HG03565 (cell line): ENCODE measurements at regions not wholly inside any gene's neighbourhood (a gene's known extent, or its start where the extent isn't known, plus 50 kb on each side); places are given as distances from the start of the nearest gene placed in this dataset.

Experiments
- ATAC-seq: cut with Tn5 transposase; IDR thresholded peaks from one replicate; pipeline ENCODE4 v1.9.1; 2021; ENCODE audit warnings: mild to moderate bottlenecking, moderate library complexity; ENCODE audit not compliant: unreplicated experiment

DNA sequence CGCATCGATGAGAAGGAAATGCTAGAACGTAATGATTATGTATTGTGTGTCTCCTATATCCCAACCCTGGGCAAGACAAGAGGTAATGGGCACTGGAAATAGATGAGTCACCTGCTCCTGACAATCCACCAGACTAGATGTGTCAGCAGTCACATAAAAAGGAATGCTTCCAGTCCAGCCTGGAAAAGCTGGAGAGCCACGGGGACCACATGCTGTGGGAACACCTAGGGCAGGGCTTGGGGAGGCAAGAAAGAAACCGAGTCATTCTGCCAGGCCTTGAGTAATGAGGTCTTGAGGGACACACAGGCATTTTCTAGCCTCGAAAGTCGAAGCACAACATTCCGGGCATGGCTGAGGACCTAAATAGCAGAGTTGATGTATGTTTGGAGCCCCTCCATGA is 716.7 kb upstream of the TMEM132C start:
- no peak for ATAC-seq

DNA sequence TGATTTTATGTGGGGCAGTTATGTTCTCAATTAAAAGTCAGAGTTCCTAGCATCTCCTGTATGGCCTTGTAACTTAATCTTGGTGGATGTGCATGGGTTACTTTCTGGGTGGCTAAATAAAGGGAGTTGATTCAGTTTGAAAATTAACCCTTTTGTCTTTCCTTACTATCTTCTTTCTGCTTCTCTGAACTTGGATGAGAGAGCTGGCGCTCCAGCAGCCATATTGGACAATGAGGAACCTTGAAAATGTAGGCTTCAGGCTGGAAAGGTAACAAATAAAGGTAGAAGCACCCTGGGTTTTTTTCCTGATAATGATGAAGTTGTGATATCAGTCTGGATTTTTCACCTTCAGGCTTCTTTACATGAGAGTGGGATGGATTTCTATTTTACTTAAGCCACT is 714.1 kb upstream of the TMEM132C start:
- ATAC-seq, result no peak

DNA sequence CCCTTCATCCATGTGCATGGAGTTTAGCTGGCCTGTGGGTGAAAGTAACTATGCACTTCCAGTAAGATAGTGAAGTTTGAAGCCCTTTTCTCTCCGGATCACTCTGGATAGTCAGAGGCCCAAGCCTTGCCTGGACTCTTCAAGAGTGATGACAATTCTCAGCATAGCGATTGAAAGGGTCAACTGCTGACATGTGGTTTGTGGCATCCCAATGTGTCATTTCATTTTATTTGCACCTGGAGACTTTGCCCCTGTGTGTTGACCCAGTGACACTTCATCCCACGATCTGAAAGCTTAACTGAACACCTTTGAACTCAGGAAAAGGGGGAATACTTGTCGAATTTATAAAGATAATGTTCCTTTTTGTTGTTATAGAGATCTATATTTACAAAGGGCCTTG is 711.9 kb upstream of the TMEM132C start:
- ATAC-seq, result no peak

DNA sequence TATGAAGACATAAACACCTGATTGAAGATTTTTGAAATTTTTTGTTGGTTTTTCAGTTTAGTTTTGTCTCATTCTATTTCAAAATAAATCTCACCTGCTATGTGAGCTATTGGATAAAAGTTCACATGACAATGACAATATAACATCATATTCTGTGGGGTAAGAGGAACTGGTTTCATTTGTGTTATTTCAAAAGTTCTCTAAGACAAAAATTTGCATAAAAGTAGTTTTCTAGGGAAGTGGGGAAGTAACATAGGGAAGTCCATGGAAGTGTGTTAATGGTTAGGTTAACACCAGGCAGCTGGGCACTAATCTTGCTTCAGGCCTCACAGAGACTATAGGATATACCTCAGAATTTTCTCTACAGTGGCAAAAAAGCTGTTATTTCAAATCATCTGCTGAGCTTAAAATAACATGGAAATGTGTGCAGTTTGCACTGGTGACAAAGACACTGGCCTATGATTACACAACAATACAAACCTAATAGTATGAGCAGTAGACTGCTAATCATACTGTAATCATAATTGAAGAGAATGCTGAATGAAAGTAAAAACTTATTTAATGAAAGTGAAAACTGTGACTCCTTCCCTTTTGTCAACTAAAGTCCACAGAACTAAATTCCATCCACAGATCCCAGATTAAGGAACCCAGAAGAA is 710.6 kb upstream of the TMEM132C start:
- no peak for ATAC-seq

DNA sequence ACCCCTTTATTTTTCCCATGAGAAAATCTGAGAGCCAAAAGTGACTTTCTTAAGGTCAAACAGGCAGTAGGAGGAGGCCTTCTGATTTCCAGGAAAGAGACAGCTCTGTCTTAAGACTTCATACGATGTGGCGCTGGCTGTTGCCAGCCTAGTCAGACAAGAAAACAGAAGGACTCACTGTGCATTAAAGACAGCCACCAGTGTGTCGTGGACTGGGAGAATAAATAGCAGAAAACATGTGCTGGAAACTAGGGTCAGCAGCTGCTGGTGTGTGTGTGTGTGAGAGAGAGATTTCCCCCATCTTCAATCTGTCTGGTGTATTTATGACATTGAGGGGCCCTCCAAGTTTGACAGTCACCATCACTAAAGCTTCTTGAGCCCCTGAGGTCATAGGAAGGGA is 708.6 kb upstream of the TMEM132C start:
- ATAC-seq, result no peak

DNA sequence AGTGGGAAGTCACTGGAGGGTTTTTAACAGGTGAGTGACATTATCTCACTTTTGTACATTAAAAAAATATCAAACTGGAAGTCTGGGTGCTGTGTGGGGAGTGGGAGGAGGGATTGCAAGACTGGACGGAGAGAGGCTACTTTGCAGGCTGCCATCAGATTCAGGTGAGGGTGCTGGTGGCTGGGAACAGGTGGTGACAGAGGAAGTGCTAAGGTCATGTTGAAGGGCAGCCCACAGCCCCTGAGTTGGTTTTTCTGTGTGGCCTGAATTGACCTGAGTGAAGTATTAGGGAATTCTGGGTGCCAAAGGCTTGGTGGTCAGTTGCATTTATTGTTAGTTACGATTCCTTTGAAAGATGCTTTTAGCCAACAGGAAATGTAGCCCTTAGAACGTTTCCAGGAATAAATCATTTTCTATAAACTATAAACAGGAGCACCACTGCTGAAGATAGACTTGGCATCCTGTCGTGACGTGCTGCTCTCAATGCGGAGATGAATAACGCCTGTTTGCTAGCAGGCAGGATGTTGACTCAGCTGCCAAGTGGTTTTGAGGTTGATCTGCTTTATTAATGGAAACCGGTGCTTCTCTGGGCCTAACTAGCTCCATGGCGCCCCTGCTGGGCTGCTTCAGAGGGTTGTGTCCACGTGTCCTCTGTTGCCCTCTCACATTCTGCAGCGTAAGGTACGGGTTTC is 707.5 kb upstream of the TMEM132C start:
- ATAC-seq, result peak; percentile 75

DNA sequence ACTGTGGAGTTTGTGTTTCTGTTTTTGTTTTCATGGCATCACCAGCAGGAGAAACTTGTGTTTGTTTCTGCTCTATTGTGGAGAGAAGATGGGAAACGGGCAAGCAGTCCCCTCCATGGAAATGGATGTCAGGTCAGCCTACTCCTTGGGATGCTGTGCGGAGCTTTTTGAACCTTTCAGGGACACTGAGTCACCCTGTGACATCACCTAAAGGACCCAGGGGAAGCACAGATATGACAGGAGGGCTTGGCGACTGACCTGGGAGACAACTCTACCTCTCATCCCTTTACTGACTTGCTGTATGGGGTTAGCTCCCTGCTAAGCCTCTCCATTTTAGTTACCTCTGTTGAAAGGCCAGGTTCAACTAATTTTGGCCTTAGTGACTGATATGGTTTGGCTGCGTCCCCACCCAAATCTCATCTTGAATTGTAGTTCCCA is 706.9 kb upstream of the TMEM132C start:
- no peak for ATAC-seq

DNA sequence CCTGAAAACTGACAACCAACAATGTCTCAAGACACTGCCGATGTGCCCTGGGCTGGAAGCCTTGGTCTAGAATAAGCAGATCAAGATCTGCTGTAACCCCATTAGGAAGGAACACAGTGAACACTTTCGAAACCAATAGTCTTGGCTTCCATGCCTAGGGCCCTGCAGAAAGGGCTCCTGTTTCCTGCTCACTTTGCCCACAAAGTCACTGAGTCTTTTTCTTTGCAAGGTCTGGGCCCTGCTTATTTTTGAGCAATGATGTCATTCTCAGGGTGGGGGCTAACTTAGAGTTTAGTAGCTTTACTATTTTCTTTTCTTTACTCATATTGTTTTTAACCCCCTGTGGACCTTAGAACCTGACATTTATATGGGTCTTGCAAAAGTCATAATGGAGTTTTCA is 704.2 kb upstream of the TMEM132C start:
- ATAC-seq, result no peak

DNA sequence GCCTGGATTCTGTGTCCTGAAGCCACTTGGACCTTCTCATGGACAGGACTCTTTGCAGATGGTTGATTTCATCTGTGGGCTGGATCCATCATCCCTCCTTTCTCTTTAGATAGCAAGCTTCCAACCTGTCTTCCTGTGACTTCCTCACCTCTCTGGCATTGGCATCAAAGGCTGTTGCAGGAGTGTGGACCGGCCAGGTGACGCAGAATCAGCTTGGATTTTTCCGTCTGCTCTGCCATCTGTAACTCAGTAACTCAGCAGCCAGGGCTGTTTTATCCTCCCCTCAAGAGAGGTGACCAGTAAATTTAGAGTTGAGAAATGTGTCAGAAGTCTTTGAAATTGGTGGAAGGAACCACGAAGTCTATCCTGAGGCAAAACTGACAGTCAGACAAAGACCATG is 701.7 kb upstream of the TMEM132C start:
- no peak for ATAC-seq

DNA sequence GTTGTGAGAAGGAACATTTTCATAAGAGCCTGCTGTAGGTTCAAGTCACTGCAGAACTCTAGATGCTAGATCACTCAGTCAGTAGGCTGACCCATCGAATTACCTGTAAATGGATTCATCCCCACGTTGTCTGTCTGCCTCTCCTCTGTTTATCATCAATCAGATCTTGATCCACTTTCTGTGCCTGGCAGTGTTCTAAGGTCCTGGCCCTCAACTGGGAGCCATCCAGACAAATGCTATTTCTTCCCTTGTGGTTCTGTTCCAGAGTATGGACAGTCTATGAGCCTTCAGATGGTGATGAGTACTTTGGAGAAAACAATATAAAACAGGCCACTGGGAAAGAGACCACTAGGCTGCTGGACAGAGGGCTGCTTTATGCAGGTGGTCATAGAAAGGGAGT is 699.4 kb upstream of the TMEM132C start:
- ATAC-seq, result no peak

DNA sequence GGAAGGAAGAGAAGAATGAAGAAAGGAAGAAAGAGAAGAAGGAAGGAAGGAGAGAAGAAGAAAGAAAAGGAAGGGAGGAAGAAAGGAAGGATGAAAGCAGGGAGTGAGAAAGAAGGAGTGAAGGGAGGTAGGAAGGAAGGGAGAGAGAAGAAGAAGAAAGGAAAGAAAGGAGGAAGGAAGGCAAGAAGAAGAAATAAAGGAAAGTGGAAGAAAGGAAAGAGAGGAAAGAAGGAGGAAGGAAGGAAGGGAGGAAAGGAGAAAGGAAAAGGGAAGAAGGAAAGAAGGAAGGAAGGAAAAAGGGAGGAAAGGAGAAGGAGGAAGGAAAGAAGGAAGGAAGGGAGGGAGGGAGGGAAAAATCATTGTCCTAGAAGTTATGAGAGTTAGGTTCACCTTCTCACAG is 696.6 kb upstream of the TMEM132C start:
- no peak for ATAC-seq

DNA sequence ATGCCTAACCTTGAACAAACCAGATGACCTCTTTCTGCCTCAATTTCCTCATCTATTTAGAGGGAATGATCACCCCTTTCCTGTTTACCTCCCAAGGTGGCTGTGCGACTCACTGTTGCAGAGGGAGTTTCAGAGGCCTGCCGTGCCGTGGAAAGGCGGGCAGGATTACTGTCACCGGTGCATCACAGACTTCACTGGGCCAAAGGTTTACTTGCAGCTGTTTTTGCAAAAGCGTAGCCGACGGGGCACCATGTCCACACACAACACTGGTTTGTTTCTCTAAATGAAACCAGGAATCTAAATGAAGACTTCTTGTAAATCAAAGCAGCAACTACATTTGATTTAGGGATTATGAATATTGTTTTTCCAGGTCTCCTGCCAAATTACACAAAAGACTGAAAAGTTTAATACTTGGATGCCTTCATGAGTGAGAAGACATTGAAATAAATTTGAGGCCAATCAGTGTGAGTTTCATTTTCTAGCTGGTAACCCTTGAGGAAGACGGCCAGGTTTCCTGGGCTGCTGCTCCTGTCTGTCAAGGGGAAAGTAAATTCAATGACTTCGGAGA is 696.1 kb upstream of the TMEM132C start:
- no peak for ATAC-seq

DNA sequence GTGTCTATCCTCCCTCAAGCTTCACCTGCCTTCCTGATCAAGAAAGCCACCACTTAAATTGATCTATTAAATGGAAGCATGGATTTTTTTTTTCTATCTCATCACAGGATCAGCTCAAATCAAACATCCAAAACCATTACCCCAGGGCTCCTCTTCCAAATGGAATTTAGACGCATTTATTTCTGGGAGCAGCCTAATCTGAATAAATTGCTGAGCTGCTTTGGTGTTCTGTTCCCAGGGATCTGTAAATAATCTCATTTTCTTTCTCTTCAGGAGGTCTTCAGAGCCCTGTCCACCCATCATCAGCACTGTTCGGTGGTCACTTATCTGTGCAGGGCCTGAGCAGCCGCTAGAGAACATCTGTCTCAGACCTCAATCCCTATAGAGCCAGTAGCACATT is 695.4 kb upstream of the TMEM132C start:
- no peak for ATAC-seq

DNA sequence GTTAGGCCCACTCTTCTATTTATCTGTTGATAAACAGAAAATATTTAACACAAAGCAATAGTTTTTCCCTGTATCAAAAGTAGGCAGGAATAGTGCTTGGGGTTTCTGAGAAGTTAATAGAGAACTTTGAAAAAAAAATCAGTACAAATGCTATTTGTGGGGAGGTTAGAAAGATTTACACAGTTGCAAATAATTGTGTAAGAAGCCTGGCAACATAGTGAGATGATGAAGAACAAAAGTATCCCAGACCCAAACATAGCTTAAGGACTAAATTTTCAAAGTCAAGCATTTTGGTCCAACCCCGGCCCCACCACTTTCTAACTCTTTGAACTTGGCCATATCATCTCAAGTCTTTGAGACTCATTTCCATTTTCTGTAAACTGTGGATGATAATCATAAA is 687.5 kb upstream of the TMEM132C start:
- no peak for ATAC-seq

DNA sequence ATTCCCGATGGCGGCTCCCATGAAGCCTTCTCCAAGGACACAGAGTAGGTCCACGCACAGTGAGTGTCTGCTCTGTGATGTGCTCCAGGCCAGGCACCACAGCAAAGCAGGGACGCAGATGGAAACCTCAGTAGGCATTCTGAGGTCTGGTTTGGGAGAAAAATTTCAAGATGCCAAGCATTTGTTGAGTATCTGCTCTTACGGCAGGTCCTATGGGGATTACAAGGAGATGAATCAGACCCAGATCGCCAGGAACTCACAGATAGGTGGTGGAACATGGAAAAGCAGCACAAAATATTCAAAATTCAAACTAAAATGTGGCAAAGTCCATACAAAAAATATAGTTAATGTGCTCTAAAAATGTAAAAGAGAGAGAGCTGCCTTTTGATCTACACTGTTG is 684.9 kb upstream of the TMEM132C start:
- no peak for ATAC-seq

DNA sequence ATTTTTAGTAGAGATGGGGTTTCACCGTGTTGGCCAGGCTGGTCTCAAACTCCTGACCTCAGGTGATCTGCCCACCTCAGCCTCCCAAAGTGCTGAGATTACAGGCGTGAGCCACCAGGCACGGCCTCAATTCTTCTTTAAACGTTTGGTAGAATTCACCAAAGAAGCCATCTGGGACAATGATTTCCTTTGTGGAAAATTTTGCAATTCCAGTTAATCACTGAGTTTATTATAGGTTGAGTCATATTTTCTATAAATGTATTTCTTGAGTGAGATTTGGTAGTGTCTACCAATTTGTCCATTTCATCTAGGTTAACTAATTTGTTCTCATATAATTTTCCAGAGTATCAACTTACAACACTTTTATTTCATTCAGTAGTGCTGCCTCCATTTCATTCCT is 683.9 kb upstream of the TMEM132C start:
- ATAC-seq, result no peak

DNA sequence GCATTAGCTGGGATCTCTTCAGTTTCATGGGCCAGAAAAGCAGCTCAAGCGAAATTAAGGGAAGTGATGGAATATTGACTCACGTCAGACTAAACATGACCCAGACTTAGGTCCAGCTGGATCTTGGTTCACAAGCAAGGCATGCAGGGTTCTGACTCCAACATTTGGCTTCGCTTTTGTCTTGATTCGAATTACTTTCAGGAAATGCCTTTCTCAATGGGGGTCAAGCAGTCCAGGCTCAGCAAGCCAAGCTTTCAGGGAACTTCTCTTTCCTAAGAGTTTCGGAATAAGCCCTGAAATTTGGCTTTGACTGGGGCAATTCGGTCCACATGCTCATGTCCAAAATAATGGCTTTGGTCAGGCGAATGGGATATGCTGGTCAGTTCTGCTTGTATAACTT is 678.7 kb upstream of the TMEM132C start:
- ATAC-seq, result no peak

DNA sequence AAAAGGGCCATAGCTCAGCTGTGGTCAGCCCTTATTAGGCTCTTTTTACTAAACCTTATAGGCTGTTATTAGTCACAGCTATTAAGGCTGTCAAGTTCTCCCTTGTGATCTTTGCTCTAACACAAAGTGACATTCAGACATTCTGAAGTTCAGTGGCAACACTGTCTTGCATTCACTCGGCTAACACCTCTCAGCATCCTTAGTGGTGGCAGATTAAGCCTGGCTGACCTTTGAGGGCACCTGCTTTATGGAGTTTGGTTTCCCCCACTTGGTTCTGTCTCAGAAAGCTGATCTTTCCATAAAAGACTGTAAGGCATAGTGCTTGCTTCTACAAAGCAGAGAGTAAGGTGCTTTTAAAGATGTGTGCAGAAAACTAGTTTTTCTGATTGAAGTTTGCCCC is 677.4 kb upstream of the TMEM132C start:
- no peak for ATAC-seq

DNA sequence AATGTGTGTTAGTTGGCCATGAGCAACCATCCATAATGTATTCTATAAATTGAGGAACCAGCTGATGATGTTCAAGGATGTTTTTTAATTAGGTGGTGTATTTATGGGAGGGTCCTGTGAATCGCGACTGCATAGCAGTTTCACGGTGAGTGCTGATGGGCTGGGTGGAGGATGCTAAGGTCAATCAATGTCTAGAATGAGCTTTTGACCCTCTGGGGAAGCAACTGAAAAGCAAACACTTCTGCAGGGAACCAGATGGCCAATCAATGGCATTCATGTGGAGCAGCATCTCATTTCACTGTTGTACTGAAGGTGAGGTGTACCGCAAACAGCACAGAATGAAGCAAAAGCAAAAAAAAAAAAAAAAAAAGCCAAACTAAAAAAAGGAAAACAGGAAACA is 676.1 kb upstream of the TMEM132C start:
- ATAC-seq, result no peak

DNA sequence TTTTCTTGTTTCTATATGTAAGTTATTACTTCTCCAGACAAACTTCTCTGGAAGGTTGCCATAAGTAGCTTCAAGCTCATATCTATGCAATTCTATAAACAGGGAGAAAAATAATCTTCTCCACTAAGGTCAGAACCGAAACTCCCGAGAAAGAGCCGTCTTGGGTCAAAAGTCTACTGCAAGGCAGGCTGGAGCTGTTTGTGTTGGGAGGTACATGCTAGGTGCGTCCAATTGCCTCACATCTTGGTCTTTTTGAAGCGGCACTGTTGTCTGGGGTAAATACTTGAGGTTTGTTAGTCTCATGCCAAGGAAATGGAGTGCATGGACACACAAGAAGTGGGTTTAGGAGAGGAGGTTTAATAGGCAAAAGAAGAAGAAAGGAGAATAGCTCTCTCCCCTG is 674.7 kb upstream of the TMEM132C start:
- ATAC-seq, result no peak

DNA sequence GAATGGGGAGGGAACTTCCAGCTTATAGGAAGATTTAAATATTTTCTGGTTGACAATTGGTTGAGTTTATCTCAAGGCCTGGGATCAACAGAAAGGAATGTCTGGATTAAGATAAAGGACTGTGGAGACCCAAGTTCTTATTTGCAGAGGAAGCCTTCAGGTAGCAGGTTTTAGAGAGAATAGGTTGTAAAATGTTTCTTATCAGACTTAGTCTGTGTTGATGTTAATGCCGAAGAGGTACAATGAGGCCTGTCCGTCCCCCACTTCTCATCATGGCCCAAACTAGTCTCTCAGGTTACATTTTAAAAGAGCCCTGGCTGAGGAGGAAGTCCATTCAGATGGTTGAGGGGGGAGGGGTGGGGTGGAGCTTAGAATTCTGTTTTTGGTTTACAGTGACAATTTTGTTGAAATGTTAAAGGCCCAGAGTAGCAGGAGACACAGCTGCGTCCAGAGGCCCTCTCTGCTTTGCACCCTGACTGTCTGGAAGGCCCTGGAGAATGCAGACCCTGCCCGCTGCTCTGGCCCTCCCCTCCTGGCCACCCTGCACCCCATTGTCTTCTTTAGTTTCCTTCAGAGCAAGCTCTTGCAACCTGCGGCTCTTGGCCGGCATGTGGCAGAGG is 672.5 kb upstream of the TMEM132C start:
- ATAC-seq, result no peak

DNA sequence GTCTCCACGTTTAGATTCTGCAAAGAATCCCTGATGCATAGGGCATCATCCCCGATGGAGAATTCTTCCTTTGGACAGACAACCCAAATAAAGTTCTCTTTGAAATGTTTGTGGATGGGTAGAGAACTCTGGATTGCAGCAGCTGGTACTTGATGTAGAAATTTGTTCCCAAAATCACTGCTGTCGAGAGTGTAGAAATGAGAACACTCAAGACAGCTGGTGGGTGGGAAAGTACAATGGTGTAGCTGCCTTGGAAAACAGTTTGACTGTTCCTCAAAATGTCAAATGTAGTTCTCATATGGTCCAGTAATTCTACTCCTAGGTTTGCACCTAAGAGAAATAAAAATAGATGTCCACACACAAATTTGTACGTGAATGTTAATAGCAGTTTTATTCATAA is 671.5 kb upstream of the TMEM132C start:
- ATAC-seq, result no peak
